Keratinocyte (primary cell): ENCODE measurements at regions not wholly inside any gene's neighbourhood (a gene's known extent, or its start where the extent isn't known, plus 50 kb on each side); places are given as distances from the start of the nearest gene placed in this dataset.

Experiments
- DNase-seq: peaks from one replicate; pipeline ENCODE4 v3.0.0-alpha.2; 2011; ENCODE audit warnings: low read depth, missing footprints, low spot score
- FAIRE-seq: peaks from 2 replicates; lab custom pipeline; 2011; peaks lifted over from hg19 to GRCh38; lab: Jason Lieb, UNC
- H2AFZ ChIP-seq: 2 replicates; pipeline ENCODE4 v1.6.0; 2012; ENCODE audit warnings: low read length, control low read depth, inconsistent platforms; ENCODE audit not compliant: control insufficient read depth
- H3K27ac ChIP-seq: 2 replicates; pipeline ENCODE4 v1.5.1; 2011; ENCODE audit warnings: low read length; ENCODE audit not compliant: control insufficient read depth, insufficient read depth
- H3K27me3 ChIP-seq: 3 replicates; pipeline ENCODE4 v1.6.0; 2011; ENCODE audit warnings: low read length; ENCODE audit not compliant: control insufficient read depth, insufficient read depth; ENCODE audit errors: extremely low read depth
- H3K36me3 ChIP-seq, 2 experiments: 2 replicates in 1 of 2; 3 replicates in 1 of 2; pipeline ENCODE4 v1.5.1; 2011; ENCODE audit warnings: low read length in 2 of 2, mild to moderate bottlenecking in 1 of 2; ENCODE audit not compliant: control insufficient read depth in 2 of 2, insufficient read depth in 2 of 2; ENCODE audit errors: extremely low read depth in 1 of 2
- H3K4me1 ChIP-seq: 3 replicates; pipeline ENCODE4 v1.5.1; 2011; ENCODE audit warnings: low read length; ENCODE audit not compliant: control insufficient read depth, insufficient read depth; ENCODE audit errors: extremely low read depth
- H3K4me2 ChIP-seq: 3 replicates; pipeline ENCODE4 v1.6.0; 2011; ENCODE audit warnings: low read depth, low read length; ENCODE audit not compliant: control insufficient read depth, insufficient read depth; ENCODE audit errors: extremely low read depth
- H3K4me3 ChIP-seq, 3 experiments: fragments of 200-600 bp in 1 of 3; sonication (generic) in 1 of 3; 2 replicates in 2 of 3; 3 replicates in 1 of 3; pipeline ENCODE4 v1.5.1; 2011 to 2016; ENCODE audit warnings: low read length in 3 of 3, mild to moderate bottlenecking in 3 of 3, control low read depth in 2 of 3, inconsistent platforms in 1 of 3, low read depth in 1 of 3, mixed read lengths in 1 of 3, mixed run types in 1 of 3, moderate library complexity in 1 of 3; ENCODE audit not compliant: control insufficient read depth in 2 of 3, insufficient read depth in 2 of 3; ENCODE audit errors: extremely low read depth in 1 of 3
- H3K79me2 ChIP-seq: 2 replicates; pipeline ENCODE4 v1.6.0; 2012; ENCODE audit warnings: low read length; ENCODE audit not compliant: control insufficient read depth, insufficient read depth
- H3K9ac ChIP-seq: 3 replicates; pipeline ENCODE4 v1.6.0; 2011; ENCODE audit warnings: low read length; ENCODE audit not compliant: control insufficient read depth, insufficient read depth; ENCODE audit errors: extremely low read depth
- H3K9me1 ChIP-seq: 3 replicates; pipeline ENCODE4 v1.6.0; 2011; ENCODE audit warnings: low read length; ENCODE audit not compliant: control insufficient read depth, insufficient read depth; ENCODE audit errors: extremely low read depth
- H3K9me3 ChIP-seq: 2 replicates; pipeline ENCODE4 v1.5.1; 2012; ENCODE audit warnings: low read depth, low read length; ENCODE audit not compliant: control insufficient read depth
- H4K20me1 ChIP-seq: 3 replicates; pipeline ENCODE4 v1.6.0; 2011; ENCODE audit warnings: low read length; ENCODE audit not compliant: control insufficient read depth, insufficient read depth; ENCODE audit errors: extremely low read depth
- EZH2 ChIP-seq: IDR thresholded peaks from one replicate; pipeline ENCODE4 v1.6.1; 2012; ENCODE audit warnings: inconsistent platforms, mild to moderate bottlenecking, low read length, moderate library complexity
- dilution Hi-C: fragments of 300-500 bp; cut with MboI; formaldehyde crosslinking; loops from one replicate; pipeline ENCODE4 v1.7.0; 2020; ENCODE audit warnings: low sequenced_read_pairs; ENCODE audit not compliant: extremely low pct_ligation_motif_present
- TF ChIP-seq, protein P1 (sequence below), 3 experiments: IDR thresholded peaks in 1 of 3; conservative IDR thresholded peaks in 1 of 3; optimal IDR thresholded peaks in 1 of 3; 2 replicates in 2 of 3; 3 replicates in 1 of 3; pipeline versions ENCODE3 to v1.5.1; 2011; ENCODE audit warnings: low read length in 3 of 3, mild to moderate bottlenecking in 3 of 3, moderate library complexity in 2 of 3, control low read depth in 1 of 3, inconsistent platforms in 1 of 3; ENCODE audit not compliant: insufficient read depth in 2 of 3; ENCODE audit errors: extremely low read depth in 1 of 3

DNA sequence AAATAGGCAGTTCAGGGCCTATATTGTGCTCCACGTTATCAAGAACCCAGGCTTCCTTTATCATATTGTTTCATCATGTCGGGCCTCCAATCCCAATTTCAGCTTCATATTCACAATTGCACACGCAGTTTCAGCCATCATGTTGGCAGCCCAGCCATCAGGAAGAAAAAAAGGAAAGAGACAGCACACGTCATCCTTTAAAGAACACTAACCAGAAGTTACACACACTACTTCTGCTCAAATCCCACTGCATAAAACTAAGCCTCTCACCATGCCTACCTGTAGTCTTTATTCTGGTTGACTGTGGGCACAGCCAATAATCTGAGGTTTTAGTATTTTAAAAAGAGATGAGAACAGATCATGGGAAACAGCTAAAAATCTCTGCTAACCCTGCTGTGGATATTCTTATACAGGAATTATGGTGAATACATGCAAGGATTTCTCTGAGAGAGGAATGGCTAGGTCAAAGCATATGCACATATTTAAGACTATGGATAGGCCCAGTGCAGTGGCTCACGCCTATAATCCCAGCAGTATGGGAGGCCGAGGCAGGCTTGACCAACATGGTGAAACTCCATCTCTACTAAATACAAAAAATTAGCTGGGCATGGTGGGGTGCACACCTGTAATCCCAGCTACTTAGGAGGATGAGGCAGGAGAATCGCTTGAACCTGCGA, 534.4 kb downstream of the ETV1 start:
- H3K4me1 ChIP-seq = no peaks in the 10 kb centered on the region
- H3K9me1 ChIP-seq = no peaks in the 10 kb centered on the region
- no peak overlapping the region for H3K4me2 ChIP-seq
- H3K27me3 ChIP-seq = no peaks in the 10 kb centered on the region
- dilution Hi-C loops = no loop called here
- no peaks in the 10 kb centered on the region for H3K9me3 ChIP-seq
- no peaks in the 10 kb centered on the region for H4K20me1 ChIP-seq
- DNase-seq (no peak), FAIRE-seq (no peak)
- no peak overlapping the region for H3K27ac ChIP-seq
- H3K4me3 ChIP-seq = no peak overlapping the region
- TF ChIP-seq EZH2 = no peak
- TF ChIP-seq, protein P1, sequence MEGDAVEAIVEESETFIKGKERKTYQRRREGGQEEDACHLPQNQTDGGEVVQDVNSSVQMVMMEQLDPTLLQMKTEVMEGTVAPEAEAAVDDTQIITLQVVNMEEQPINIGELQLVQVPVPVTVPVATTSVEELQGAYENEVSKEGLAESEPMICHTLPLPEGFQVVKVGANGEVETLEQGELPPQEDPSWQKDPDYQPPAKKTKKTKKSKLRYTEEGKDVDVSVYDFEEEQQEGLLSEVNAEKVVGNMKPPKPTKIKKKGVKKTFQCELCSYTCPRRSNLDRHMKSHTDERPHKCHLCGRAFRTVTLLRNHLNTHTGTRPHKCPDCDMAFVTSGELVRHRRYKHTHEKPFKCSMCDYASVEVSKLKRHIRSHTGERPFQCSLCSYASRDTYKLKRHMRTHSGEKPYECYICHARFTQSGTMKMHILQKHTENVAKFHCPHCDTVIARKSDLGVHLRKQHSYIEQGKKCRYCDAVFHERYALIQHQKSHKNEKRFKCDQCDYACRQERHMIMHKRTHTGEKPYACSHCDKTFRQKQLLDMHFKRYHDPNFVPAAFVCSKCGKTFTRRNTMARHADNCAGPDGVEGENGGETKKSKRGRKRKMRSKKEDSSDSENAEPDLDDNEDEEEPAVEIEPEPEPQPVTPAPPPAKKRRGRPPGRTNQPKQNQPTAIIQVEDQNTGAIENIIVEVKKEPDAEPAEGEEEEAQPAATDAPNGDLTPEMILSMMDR (optimal IDR thresholded peaks at IDR 0.05 in 1 of 3, IDR thresholded peaks at IDR 0.05 in 1 of 3, conservative IDR thresholded peaks at IDR 0.05 in 1 of 3; ENCODE audit: extremely low read depth in 1 of 3, insufficient read depth in 2 of 3, low read length in 3 of 3) = no peak
- H2AFZ ChIP-seq = no peak overlapping the region
- no peak overlapping the region for H3K9ac ChIP-seq
- no peaks in the 10 kb centered on the region for H3K79me2 ChIP-seq
- no peaks in the 10 kb centered on the region for H3K36me3 ChIP-seq

DNA sequence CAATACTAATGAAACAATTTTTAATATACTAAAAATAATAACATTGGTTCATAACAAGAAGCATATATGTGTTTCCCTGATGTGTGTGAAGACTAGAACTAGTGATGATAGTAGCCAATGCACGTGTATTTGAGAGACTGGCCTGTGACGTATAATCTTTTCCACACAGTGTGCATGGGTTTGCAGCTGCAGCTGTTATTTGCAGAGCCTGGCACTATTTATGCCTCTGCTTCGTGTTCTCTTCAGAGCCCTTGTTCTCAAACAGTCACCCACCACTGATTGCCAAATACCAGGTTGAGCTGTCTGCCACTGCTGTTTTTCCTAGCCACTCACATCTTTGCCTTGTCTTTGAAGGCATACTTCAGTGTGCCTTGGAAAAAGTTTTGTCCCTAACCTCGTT, 531.7 kb downstream of the ETV1 start:
- no peaks in the 10 kb centered on the region for H3K9me3 ChIP-seq
- no peaks in the 10 kb centered on the region for H3K36me3 ChIP-seq
- H3K79me2 ChIP-seq = no peaks in the 10 kb centered on the region
- TF ChIP-seq, protein P1 (optimal IDR thresholded peaks at IDR 0.05 in 1 of 3, IDR thresholded peaks at IDR 0.05 in 1 of 3, conservative IDR thresholded peaks at IDR 0.05 in 1 of 3; ENCODE audit: extremely low read depth in 1 of 3, insufficient read depth in 2 of 3, low read length in 3 of 3) = no peak
- TF ChIP-seq EZH2 = no peak
- DNase-seq = no peak
- no peak overlapping the region for H3K4me2 ChIP-seq
- FAIRE-seq = no peak
- H3K9ac ChIP-seq = no peak overlapping the region
- H3K9me1 ChIP-seq = no peaks in the 10 kb centered on the region
- H3K4me3 ChIP-seq = no peak overlapping the region
- no peaks in the 10 kb centered on the region for H3K27me3 ChIP-seq
- dilution Hi-C loops = no loop called here
- no peak overlapping the region for H3K27ac ChIP-seq
- no peaks in the 10 kb centered on the region for H4K20me1 ChIP-seq
- no peak overlapping the region for H2AFZ ChIP-seq
- no peaks in the 10 kb centered on the region for H3K4me1 ChIP-seq
